HG03432 (cell line): ENCODE measurements at regions not wholly inside any gene's neighbourhood (a gene's known extent, or its start where the extent isn't known, plus 50 kb on each side); places are given as distances from the start of the nearest gene placed in this dataset.
"Not testable (repeated sequence)": the region's sequence is repeated elsewhere in the genome, so short reads cannot be mapped to it uniquely, and the experiment has no call there.

Source experiments
- ATAC-seq: cut with Tn5 transposase; IDR thresholded peaks from one replicate; pipeline ENCODE4 v1.9.1; 2021; ENCODE audit warnings: mild to moderate bottlenecking, moderate library complexity; ENCODE audit not compliant: unreplicated experiment

- ATAC-seq: no peak
Measured at GRCh38 chr9:86997156-86997555, 49.9 kb upstream of the GAS1 start.

GRCh38 chr9:86997951-86998350, 50.6 kb upstream of the GAS1 start:
- no peak for ATAC-seq

GRCh38 chr9:87002517-87002916, 55.2 kb upstream of the GAS1 start:
- ATAC-seq: no peak

- no peak for ATAC-seq
Measured at GRCh38 chr9:87004016-87004415, 56.7 kb upstream of the GAS1 start.

GRCh38 chr9:87006956-87007355, 59.6 kb upstream of the GAS1 start:
- ATAC-seq: no peak

GRCh38 chr9:87007711-87008366, 60.5 kb upstream of the GAS1 start:
- ATAC-seq: no peak

- ATAC-seq: no peak
Measured at GRCh38 chr9:87008667-87009066, 61.4 kb upstream of the GAS1 start.

GRCh38 chr9:87010626-87011025, 63.3 kb upstream of the GAS1 start:
- ATAC-seq: no peak

GRCh38 chr9:87011551-87011950, 64.2 kb upstream of the GAS1 start:
- no peak for ATAC-seq

- ATAC-seq: no peak
Measured at GRCh38 chr9:87013490-87013889, 66.2 kb upstream of the GAS1 start.

GRCh38 chr9:87014436-87014835, 67.1 kb upstream of the GAS1 start:
- ATAC-seq: no peak

- ATAC-seq: no peak
Measured at GRCh38 chr9:87016681-87017080, 69.4 kb upstream of the GAS1 start.

- no peak for ATAC-seq
Measured at GRCh38 chr9:87020169-87020950, 73.1 kb upstream of the GAS1 start.

GRCh38 chr9:87022178-87022577, 74.9 kb upstream of the GAS1 start:
- no peak for ATAC-seq

- ATAC-seq: no peak
Measured at GRCh38 chr9:87026204-87026603, 78.9 kb upstream of the GAS1 start.

GRCh38 chr9:87028836-87029235, 81.5 kb upstream of the GAS1 start:
- not testable (repeated sequence) for ATAC-seq

- ATAC-seq: no peak
Measured at GRCh38 chr9:87029905-87030304, 82.6 kb upstream of the GAS1 start.

GRCh38 chr9:87034841-87035240, 87.5 kb upstream of the GAS1 start:
- ATAC-seq: no peak

GRCh38 chr9:87035879-87036278, 88.6 kb upstream of the GAS1 start:
- no peak for ATAC-seq

GRCh38 chr9:87036506-87036905, 89.2 kb upstream of the GAS1 start:
- no peak for ATAC-seq

- no peak for ATAC-seq
Measured at GRCh38 chr9:87039809-87040392, 92.6 kb upstream of the GAS1 start.

- ATAC-seq: no peak
Measured at GRCh38 chr9:87040410-87041009, 93.2 kb upstream of the GAS1 start.
